Activated CD8-positive, alpha-beta memory T cell treated with anti-CD3 and anti-CD28 coated beads, Interleukin-2, amount 50 U/mL, for 1 hour (primary cell): ENCODE measurements at regions not wholly inside any gene's neighbourhood (a gene's known extent, or its start where the extent isn't known, plus 50 kb on each side); places are given as distances from the start of the nearest gene placed in this dataset.

Experiments used
- DNase-seq: peaks from one replicate; pipeline ENCODE4 v3.0.0-alpha.2; 2020; ENCODE audit errors: extremely low read depth

GRCh38 chr20:41881466-41882046 lies 263.4 kb upstream of the CHD6 start:
- no peak for DNase-seq

DNA sequence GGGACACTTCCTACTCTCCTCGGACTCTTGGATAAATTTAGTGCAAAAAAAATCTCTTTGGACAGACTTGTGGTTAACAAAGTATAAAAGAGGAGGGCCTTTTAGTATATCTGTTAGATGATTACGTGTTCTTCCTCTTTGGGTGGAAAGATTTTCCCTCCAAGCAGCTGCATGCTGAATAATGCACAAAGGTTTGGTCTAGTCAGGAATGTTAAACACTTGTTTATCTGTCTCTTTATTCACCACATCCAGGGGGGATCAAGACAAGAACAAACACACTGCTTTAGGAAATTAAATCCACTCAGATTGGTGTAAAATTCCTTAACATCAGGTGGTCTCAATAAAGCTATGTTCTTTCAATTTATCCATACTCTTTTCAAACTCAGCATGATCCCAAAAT lies 260.9 kb upstream of the CHD6 start:
- no peak for DNase-seq

GRCh38 chr20:41877911-41878310 lies 259.7 kb upstream of the CHD6 start:
- no peak for DNase-seq

- no peak for DNase-seq
Observed at GRCh38 chr20:41874658-41875057, 256.5 kb upstream of the CHD6 start.

DNA sequence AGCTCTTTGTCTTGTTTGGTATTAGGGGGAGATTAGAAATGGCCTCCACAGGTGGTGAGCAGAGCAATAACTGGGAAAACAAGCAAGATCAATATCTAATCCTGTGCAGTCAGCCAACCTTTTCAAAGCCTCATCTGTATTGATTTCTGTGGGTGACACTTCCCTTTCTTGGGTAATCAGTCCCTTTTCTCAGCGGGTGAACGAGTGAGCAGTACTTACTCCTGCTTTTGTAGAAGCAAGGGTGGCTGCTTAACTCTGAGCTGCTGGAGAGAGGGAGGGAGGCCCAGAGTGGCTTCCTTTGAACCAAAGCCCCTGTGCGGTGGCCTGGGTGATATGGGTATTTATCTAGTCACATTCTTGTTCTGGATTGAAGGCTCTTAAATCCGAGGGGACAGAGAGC lies 254.8 kb upstream of the CHD6 start:
- no peak for DNase-seq

DNA sequence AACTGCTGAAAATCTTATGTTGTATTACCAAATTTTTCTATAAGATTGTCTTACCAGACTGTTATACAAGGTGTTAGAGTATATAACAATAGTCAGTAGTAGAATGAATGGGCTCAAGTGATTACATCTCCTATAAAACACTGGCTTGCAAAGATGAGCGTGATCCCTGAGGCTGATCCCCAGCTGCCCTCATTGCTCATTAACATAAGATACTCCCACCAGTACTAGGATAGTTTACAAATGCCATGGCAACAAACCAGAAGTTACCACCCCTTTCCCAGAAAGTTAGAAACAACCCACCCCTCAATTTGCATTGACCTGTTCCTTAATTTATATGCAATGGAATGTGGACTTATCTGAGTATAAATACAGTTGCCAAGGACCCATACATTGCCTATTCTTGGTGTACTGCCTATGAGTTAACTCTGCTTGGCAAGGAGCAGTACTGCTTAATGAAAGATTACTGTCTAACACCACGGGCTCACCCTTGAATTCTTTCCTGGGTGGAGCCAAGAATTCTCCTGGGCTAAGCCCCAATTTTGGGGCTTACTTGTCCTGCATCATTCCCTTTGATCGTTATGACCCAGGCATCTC lies 252.8 kb upstream of the CHD6 start:
- no peak for DNase-seq

DNA sequence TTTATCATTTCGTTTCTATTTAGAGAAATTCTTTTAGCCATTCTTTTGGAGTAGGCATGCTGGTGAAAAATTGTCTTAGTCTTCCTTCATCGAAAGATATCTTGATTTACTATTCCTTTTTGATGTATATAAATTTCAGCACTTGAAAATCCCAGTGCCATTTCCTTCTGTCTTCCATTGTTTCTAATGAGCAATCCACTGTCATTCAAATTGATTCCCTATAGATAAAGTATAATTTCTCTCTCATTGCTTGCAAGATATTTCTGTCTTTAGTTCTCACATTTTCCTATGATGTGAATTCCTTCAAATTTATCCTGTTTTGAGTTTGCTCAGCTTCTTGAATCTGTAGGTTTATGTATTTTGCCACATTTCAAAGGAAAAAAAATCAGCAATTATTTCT lies 251.1 kb upstream of the CHD6 start:
- no peak for DNase-seq

- no peak for DNase-seq
Observed at GRCh38 chr20:41865938-41866337, 247.8 kb upstream of the CHD6 start.

GRCh38 chr20:41862476-41862875 lies 244.3 kb upstream of the CHD6 start:
- DNase-seq, result no peak

GRCh38 chr20:41861772-41862422 lies 243.7 kb upstream of the CHD6 start:
- no peak for DNase-seq

DNA sequence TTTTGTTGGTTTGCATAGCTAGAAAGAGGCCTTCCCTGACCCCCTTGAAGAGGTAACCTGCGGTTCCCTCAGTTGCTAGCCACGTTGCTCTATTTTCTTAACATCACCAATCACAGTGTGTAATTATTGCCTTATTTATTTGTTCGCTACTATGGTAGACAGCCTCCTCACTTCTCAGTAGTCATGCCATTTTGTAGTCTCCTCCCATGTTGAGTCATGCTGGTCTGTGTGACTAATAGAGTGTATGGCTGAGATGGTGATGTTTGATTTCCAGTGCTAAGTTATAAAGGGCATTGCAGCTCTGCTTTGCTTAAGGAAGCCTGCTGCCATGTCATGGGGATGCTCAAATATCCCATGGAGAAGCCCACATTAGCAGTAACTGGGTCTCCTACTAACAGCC lies 236.6 kb upstream of the CHD6 start:
- DNase-seq, result no peak

- no peak for DNase-seq
Observed at GRCh38 chr20:41853806-41854205, 235.6 kb upstream of the CHD6 start.

- no peak for DNase-seq
Observed at GRCh38 chr20:41848180-41848579, 230.0 kb upstream of the CHD6 start.

DNA sequence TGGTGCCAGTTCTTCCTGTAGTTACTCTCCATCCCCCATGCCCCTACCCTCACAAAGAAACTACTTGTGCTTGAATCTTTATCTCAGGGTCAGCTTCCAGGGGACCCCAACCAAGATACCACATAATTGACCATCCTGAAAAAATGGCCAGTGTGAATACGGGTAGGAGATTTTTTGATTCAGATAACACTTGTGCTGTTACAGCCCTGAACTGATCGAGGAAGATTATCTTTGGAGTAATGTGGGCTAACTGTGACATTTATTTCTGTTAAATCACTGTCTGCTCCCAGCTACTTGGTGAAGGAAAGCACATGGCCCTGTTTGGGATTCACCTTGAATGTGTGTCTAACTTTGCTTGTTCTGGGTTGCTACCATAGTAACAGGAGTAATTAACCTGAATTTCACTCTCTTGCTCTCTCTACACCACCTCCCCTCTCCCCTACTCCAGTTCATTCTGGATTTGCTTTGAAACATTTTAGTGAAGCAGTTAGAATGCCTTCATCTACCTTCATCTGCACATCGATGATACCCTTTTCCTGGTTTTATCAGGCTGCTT lies 219.6 kb upstream of the CHD6 start:
- DNase-seq, result no peak

DNA sequence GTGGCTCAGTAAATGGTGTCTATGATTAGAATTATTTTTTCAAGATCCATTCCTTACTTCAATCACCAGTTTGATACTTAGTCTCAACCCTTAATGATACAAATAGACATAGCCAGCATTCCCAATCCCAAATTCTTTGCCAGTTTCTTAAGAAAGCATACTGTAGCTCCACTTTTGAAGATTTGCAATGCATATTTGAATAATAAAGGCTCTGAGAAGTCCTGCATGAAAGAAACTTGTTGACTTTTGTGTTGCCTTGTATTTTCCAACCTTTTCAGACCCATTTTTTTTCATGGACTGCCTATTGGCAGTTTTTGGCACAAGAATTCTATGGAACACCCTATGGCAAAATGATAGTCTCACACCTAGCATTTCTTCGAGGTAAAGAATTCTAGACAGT lies 215.6 kb upstream of the CHD6 start:
- no peak for DNase-seq

DNA sequence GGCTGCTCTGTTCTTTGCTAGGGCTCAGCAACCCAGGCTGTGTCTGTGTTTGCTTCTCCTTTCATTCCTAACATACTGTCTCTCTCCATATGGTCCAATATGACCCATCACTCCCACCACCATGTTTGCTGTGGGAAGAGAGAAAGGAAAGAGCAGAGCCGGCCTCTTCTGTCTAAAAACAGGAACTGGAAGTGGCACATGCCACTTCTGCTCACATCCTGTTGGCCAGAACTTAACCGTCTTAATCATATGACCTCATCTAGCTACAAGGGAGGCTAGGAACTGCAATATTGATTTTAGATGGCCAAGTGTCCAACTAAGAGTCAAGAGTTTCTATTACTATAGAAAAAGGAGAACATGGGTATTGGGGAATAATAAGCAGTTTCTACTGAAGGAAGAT lies 212.5 kb upstream of the CHD6 start:
- DNase-seq, result no peak

GRCh38 chr20:41819436-41819835 lies 201.3 kb upstream of the CHD6 start:
- no peak for DNase-seq

DNA sequence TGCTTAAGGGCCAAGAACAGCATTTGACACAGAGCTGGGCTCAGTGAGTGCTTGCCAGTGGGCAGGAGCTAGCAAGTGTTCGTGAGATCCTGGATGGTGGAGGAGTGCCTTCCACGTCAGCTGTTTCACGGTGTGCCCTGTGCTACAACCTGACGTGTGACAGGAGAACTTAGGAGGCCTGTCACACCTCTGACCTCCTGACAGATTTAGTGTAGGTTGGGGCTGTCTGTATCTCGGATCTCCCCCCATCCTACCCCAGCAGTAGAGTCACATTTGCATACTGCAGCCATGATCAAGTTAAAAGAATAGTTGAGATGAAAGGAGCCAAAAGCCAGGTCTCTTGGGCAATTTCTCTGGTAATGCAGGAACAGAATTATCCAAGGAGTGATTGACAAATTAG lies 200.8 kb upstream of the CHD6 start:
- no peak for DNase-seq

DNA sequence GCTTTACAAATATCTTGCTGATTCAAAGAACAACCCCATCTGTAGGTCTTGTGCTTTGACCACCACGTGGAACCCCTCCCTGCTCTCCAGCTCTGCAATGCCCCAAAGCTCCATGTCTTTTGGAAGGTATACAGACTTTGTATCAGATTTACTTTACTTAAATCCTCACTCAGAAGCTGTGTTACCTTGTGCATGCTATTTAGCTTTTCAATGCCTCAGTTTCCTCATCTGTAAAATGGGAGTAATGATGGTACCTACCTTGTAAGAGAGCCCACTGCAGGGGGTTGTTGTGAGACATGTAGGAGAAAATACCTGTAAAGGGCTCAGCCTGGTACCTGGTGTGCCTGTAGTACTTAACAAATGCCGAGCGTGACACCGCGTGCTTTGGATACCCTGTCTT lies 200.2 kb upstream of the CHD6 start:
- no peak for DNase-seq

DNA sequence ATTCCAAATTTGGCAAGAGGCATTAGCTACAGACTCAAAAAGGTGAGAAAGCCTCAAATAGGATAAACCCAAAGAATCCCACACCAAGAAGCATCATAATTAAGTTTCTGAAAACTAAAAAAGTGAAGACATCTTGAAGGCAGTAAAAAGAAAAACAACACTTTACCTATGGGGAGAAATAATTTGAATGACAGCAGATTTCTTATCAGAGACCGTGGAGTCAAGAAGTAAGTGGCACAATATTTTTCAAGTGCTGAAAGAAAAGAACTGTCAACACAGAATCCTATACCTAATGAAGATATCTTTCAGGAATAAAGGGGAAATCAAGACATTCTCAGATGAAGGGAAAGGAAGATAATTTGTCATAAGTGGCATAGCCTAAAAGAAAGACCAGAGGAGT lies 193.3 kb upstream of the CHD6 start:
- DNase-seq, result no peak

DNA sequence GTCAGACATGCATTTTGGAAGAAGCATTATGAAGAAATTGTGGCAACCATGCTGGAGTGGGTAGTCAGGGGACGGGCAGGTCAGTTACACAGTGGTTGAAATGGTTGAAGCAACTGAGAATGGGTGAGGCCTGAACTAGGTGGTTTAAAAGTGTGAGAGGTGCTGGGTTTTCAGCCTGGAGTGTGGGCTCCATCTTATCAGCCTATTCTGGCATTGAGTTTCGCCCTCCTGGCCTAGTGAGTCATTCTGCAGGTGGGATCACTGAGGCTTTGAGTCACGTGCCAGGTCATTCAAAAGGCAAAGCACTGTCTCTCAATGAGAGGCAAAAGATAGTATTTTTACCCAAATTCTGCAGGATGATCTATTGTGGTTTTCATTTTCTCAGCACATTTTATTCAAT lies 181.9 kb upstream of the CHD6 start:
- no peak for DNase-seq

GRCh38 chr20:41798930-41799502 lies 180.8 kb upstream of the CHD6 start:
- no peak for DNase-seq

DNA sequence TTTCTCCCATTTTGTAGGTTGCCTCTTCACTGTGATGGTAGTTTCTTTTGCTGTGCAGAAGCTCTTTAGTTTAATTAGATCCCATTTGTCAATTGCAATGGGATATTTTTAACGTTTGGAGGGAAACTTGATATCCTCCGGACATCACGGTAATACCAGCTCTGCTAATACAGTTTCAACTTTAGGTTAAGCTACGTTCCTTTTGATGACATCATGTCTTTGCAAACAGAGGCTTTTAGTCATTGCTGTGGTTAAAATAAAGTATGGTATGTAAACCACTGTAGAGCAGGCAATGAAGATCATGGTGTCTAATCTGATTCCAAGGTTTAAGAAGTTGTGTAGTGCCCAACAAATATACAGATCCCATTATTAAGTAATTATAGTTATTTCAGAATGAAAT lies 168.0 kb upstream of the CHD6 start:
- DNase-seq, result no peak
